HG02678 (cell line): ENCODE measurements at regions not wholly inside any gene's neighbourhood (a gene's known extent, or its start where the extent isn't known, plus 50 kb on each side); places are given as distances from the start of the nearest gene placed in this dataset.

Experiments used
- ATAC-seq: cut with Tn5 transposase; IDR thresholded peaks from one replicate; pipeline ENCODE4 v1.9.1; 2021; ENCODE audit warnings: mild to moderate bottlenecking, moderate library complexity; ENCODE audit not compliant: unreplicated experiment

DNA sequence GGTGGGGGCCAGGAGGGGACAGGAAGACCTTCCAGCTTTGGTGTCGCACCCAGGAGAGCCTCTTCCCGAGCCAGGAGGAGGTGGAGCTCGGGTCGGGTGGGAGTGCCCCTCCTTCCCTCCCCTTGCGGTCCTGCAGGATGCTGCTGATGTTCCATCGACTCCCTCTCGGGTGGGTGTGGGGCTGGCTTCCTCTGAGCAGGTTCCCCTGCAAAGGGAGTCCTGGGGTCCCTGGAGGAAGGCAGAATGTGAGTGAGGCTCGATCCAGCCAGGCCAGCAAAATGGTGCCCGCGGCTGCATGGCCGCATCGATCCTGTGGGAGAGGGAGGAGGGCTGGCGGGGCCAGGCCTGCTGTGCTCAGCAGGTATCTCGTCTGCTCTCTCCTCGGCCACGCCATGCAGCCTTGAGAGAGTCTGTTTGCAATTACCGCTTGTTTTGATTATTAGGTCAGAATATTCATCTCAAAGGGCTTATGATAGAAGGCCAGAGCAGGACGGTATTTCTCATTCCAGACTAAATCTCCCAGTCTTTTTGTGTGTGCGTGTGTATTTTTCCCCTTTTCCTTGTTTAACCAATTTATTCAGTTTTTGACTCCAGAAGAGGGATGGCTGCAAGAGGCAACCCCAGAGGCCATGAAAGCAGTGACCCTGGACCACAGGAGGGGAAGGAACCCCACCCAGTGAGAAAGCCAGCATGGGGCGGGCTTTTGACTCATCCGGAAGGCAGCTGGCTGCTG is 137.3 kb upstream of the ZMIZ1 start:
- no peak for ATAC-seq

DNA sequence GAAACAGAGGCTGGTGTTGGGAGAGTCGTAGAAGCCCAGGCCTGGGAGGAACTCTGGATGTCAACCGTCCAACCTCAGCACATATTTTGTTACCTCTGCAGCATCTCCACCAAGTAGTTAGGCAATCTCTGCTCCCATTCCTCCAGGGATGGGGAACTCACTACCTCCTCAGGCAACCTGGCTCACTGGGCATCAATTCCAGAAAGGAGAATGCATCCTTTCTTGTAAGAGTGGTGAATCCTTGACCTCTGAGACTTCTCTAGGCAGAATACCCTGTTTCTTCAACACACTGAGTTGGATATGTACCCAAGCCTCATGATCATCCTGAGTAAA is 136.7 kb upstream of the ZMIZ1 start:
- ATAC-seq, result no peak

DNA sequence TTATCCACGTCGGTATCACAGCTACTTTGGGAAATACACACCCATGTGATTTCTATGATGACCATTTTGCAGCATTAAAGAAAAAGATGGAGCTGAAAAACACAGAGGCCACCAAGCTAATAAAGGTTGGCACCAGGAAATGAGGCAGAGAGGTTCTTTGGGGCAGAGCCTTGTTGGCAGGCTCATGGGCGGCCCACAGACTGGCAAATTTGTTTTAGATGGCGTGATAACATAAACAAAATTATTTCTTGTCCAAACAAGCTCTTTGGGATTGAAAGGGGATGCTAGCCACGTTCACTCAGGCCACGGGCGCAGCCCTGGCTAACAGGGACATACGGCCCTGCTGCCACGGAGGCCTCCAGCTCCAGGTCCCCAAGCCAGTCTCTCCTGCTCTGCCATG is 135.9 kb upstream of the ZMIZ1 start:
- no peak for ATAC-seq

DNA sequence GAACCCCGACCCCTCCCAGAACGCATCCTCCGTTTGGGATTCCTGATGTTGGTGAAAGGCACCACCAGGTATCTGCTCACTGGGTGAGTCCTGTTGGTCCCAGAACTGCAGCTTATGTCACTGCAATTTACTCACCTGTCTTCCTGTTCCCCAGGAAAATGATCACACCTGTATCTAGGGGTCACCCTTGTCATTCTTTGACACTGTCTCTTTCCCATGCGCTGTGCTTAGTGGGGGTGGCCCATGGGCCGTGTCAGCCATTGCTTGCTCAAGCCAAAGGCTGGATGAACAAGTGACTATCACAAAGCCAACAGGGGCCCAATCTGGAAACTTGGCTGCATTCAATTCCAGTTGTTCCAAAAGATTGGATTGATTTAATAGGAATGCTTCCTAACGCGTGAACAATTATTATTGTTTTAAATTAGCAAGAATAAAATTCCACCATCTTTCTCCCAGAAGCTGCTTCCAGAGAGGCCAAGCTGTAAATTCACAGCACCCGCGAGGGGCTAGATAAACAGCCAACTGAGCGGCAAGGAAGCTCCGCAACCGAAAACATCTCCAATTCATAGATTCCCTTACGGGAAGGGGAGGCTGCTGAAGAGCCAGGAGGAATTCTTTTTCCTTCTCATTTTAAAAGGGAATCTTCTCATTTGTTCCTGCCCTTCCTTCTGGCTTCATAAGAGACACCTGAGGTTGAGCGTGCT is 134.8 kb upstream of the ZMIZ1 start:
- no peak for ATAC-seq

DNA sequence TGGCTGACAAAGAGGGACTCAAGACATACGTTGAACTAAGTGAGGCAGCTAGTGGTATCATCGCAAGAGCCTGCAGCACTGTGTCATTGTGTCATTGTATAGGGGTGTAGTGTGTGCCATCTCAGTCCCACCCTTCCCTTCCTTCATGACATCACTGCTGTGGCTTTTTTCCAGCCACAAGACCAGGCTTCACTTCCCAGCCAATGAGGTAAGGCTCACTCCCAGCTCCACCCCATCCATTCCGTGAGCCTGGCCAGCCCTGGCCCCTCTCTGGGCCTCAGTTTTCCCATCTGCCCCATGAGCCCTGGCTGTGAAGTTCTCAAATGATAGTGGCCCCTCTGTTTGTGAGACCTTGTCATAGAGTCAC is 134.3 kb upstream of the ZMIZ1 start:
- no peak for ATAC-seq

DNA sequence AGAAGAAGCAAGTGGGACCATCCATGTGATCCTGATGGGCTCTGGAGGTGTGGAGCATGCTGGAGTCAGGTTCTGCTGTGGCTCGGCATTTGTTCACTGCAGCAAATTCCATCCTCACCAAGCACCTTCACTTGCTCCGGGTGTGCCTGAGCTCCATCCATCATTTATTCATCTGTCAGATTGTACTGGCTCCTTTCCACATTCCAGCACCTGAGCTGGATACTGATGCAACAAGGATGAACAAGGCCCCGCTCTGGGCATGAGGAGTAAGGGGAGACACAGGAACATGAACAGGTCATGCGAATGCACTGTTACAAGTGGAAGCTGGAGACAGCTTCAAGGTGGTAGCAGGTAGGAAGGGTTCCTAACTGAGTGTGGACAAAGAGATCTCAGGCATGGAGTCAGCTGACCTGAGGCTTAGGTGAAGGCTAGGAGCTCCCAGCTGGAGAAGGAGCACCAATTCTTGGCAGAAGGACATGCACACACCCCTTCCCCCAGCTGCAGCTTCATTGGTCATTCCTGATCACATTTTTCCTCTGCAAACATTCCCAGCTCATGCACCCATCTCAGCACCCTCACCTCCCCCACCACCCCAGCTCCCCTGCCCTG is 133.7 kb upstream of the ZMIZ1 start:
- ATAC-seq, result no peak

DNA sequence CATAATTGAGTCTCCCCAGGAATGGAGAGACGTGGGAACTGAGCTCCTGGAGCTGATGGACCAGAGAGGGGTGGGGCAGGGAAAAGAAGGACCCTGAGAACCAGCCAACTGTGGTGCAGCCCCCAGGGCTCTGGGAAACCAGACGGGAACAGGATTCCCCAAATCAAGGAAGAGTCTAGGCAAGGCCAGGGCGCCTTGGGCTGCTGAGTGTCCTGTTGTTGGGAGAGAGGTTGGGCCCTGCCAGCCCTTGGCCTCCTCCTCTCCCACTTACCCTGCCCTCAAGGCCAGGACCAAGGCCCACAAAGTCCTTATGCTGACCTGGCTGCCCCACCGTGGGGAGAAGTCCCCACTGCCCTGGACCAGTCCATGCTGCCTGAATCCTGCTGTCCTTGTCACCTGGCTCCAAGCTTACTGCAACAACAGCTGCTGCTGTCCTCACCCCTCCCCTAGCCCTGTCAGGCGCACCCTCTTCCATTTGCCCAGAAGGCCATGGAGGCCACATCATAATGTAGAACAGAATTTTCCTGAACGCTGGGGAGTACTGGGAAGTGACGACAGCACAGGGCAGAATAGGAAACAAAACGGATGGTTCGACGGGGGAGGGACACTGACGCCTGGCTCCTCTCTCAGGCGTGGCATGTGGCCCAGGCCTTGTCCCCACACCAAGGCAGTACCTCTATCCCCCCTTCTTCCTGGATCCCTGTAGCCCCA is 132.9 kb upstream of the ZMIZ1 start:
- ATAC-seq, result no peak

DNA sequence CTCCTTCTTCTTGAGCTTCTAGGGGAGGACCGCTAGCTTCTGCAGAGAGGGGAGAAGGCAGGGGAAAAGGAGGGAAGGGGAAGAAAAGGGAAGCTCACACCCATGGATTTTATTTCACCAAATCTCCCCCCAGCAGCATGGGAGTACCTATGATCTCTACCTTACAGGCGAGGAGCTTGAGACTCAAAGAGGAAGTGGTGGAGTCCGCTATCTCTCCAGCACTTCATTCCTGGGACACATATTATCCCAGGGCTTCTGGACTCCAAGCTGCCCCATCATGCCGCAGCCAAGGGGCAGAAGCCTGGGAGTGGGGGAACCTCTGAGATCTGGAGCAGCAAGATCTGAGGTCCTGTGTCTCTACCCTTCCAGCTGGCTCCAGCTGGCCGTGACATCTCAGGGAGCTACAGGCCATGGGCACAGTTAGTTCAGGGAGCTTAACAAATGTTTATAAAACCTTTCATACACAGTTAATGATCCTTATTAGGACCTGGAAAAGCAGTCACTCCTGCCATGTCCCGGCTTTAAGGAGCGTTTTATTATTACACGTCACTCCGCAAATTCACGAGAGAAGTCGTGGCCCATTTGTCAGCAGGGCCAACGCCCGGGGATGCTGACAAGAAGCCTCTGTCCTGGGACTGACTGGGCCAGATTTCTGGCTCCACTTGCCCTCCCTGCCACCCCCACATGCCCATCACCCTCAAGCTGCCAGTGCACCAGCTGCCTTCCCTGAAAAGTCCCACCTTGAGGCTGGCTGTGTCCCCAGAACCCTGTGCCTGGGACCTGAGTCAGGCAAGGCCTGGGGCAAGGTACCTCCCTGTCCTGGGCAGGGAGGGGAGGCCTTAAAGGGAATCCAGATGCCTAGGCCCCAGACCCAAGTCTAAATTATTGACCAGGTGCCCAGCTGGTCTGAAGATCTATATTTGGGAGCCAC is 132.1 kb upstream of the ZMIZ1 start:
- no peak for ATAC-seq

DNA sequence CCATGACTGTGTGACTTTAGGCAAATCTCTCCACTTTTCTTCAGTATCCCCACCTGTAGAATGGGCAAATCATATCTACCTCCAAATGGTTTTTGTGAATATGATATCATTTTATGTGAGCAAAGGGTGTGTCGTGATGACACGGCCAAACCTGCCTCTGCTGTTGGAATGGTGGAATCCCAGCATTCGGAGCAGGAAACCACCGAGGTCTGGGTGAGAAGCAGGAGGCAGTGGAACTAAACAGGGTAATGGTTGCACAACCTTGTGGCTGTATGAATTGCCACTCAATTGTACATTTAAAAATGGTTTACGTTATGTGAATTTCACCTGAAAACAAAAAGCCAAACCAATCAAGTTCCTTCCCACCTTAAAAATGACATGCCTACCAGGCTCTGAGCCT is 131.4 kb upstream of the ZMIZ1 start:
- ATAC-seq, result no peak

DNA sequence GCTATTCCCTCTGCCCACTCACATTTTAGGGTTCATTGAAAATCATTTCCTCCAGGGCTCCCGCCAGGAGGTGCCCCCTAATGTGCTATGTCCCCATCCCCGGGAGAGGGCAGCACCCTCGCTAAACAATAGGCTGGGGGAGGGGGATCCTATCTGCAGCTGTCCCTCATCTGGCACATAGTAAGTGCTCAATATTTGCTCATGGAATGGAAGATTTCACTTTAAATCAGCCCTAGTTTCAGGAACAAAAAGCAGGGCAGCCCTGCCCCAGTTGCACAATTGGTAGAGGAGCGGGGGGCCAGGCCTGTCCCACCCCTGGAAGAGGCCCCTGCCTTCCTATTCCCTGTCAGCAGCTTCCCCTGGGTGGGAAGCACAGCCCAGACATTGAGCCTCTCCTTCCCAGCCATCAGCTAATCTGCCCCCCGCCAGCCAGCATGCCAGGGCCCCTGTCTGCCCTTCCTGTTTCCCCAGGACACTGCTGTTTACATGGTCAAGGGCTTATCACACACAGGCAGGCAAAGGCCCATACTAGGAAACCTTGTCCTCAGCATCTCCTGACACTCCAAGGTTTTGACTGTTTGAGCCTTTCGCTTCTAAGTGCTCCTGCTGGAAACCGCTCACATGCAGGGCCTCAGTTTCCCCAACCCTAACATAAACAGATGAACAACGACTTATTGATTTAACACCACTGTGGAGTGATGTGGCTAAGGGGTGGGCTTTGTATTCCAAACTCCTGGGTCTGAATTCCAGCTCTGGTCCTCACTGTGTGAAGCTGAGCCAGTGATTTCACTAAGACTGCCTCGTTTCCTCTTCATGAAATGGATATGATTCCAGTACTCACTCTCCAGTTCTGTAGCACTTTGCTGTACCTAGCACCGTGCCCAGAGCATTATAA is 130.7 kb upstream of the ZMIZ1 start:
- no peak for ATAC-seq

DNA sequence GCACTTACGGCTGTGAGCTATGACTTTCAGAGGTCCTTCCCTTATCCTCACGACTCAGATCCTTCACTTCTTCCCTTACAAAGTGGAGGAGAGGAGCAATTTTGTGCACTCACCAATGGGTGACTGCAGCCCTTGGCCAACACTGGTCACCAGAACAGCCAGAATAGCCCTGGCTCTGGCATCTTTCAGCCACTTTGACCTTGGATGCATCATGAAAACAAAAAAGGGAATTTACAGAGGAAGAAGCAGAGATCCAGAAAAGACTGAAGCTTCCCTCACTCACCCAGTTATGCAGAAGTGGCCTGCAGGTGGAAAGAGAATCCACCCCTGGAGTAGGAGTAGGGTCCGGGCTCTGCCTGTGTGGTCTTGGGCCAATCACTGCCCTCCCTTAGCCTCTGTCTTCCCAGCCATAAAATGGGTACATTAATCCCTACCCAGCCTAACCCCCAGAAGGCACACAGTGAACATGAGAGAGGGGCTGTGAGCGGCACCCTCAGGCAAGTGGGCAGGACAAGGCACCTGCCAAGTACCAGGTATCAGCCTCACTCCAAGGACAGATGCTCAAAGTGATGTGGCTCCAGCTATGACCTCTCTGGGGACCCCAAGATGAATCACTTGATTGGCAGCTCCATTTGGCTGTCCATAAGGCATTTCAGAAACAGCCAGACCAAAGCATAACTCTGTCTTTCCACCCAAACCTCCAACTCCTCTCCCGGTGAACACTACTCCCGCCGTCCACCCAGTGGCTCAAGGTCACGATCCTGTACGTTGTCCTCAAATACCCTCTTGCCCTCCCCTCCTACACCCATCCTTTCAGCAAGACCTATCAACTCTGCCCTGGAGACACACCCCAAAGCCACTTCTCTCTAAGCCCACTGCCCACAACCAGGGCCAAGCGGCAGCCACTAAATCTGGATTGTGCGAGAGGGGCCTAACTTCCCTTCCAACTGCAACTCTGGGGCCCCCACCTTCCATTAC is 129.8 kb upstream of the ZMIZ1 start:
- no peak for ATAC-seq

DNA sequence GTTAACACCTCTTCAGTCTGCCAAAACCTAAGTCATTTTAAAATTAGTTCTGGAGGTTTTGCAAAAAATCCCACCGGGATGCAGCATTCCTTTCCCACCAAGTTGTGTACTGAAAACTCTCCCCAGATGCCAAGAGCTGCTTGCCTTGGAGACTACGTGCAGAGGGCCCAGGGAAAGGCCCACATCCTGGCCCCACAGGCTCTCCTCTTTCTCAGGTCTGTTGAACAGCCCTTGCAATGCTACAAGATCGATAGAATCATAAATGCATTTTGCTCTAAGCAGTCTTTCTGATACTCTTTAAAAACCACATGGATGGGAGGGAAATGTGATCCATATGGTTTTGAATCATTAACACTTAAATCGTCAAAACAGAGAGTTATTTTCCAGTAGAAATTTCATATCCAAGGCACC is 126.7 kb upstream of the ZMIZ1 start:
- no peak for ATAC-seq

DNA sequence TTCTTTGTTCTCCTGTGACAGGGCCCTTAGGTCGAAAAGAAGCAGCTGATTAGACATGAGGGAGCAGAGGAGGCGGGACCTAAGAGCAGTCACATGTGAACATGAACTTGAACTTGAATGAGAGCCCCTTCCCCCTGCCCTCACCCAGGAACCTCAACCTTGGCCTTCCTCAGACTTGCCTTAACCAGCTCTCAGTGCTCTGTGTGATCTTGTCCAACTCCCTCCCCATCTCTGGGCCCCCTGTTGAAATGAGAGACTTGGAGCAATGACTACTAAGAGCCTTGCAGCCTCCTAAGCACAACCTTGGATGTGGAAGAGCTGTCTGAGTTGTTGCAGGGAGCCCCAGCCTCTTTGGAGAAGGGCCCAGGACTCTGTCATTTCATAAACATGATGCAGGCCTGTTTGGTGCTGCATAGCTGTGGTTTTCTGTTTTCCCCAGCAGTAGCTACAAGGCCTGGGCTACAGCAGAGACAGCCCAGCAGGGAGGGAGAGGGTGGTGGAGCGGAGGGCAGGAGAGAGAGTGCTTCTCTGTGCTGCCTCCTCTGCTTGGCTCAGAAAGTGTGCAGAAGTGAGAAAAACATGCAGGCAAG is 123.9 kb upstream of the ZMIZ1 start:
- no peak for ATAC-seq

DNA sequence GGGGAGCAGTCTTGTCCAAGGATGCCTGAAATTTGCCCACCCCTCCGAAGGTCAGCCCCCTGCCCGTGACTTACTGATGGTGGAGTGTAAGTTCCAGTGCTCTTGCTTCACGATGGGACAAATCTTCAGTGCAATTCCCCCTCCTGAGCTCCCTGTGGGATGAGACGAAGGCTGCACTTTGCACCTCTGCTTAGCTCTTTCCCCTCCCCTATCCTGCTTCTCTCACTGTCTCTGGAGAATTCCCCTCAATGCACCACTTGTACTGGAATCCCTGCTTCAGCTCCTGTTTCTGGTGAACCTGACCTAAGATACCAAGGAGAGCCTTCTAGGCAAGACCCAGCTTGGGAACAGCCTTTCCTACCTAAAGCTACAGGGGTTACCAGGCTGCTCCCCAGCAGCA is 122.9 kb upstream of the ZMIZ1 start:
- ATAC-seq, result no peak

DNA sequence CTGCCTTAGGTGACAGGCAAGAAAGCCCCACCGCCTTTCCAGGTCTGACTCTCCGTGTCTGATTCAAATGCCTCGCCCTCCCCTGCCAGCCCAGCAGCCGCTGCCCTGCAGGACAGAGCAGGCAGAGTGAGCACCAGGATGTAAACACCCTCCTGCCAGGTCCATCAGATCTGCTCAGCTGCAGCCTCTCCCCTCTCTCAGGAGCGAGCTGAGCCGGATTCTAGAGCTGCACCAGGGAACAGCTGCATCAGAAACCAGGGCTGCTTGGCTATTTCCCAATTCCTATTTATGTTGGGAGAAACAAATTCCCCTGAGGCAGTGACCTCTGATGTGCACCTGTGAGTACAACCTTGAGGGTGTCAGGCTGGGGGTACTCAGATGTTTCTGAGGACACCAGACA is 121.5 kb upstream of the ZMIZ1 start:
- ATAC-seq, result no peak

DNA sequence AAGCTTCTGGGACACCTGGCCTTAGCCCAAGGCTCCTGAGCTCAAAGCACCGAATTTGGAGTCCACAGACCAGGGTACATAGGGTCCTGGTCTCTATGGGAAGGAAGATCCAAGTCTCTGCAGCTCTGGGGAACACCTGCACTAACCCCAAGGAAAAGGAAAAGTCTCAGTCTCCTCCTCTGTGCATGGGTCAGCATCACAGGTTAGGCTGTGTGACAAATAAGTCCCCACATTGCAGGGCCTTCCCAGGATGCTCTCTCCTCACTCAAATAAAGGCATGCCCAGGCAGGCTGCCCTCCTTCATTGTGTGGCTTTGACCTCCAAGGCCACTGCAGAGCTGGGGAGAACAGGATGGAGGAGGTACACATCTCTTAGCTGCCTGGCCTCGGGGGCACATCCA is 121.0 kb upstream of the ZMIZ1 start:
- no peak for ATAC-seq

DNA sequence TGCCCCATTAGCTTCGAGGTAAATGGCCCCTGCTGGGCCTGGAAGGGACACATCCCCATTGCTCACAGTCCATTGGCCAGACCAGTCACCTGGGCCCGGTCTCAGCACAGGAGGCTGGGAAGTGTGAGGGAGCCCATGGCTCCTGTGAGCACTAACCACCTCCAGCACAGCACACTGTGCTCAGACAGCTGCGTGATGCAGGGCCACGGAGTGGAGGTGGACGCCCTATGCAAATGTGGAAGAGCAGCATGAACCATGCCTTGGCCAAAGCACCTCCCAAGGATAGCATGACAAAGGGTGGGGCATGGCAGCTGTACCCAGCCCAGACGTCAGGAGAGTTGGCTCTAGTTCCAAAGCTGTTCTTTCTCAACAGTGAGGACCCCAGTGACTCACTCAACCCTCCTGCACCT is 120.1 kb upstream of the ZMIZ1 start:
- no peak for ATAC-seq
